Liver (tissue), 3 donors: ENCODE measurements at regions not wholly inside any gene's neighbourhood (a gene's known extent, or its start where the extent isn't known, plus 50 kb on each side); places are given as distances from the start of the nearest gene placed in this dataset.

Source experiments
- FOXA1 ChIP-seq: IDR thresholded peaks from 2 replicates; pipeline ENCODE4 v1.6.1; 2016; ENCODE audit warnings: antibody characterized with exemption
- RAD21 ChIP-seq, 2 donors: IDR thresholded peaks; 2 replicates each; pipeline ENCODE4 v1.6.1; 2016; ENCODE audit warnings: antibody characterized with exemption in 2 of 2, mild to moderate bottlenecking in 2 of 2
- TF ChIP-seq, protein P1 (sequence below): fragments of 150-350 bp; IDR thresholded peaks from 2 replicates; pipeline ENCODE4 v1.5.1; 2017; ENCODE audit warnings: improper control_type of control experiment, low read depth, low read length; ENCODE audit not compliant: missing input control
- donor health status: healthy.
- donor health status: healthy.

GRCh38 chr6:37092923-37093727 is 76.8 kb upstream of the PIM1 start:
- TF ChIP-seq, protein P1, sequence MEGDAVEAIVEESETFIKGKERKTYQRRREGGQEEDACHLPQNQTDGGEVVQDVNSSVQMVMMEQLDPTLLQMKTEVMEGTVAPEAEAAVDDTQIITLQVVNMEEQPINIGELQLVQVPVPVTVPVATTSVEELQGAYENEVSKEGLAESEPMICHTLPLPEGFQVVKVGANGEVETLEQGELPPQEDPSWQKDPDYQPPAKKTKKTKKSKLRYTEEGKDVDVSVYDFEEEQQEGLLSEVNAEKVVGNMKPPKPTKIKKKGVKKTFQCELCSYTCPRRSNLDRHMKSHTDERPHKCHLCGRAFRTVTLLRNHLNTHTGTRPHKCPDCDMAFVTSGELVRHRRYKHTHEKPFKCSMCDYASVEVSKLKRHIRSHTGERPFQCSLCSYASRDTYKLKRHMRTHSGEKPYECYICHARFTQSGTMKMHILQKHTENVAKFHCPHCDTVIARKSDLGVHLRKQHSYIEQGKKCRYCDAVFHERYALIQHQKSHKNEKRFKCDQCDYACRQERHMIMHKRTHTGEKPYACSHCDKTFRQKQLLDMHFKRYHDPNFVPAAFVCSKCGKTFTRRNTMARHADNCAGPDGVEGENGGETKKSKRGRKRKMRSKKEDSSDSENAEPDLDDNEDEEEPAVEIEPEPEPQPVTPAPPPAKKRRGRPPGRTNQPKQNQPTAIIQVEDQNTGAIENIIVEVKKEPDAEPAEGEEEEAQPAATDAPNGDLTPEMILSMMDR, result no peak
- TF ChIP-seq RAD21 (IDR thresholded peaks at IDR 0.05) (no peak), FOXA1 (no peak)
